HepG2 (cell line): ENCODE measurements at regions not wholly inside any gene's neighbourhood (a gene's known extent, or its start where the extent isn't known, plus 50 kb on each side); places are given as distances from the start of the nearest gene placed in this dataset.

ENCODE experiments used
- ADNP ChIP-seq: sonication (generic); formaldehyde crosslinking; IDR thresholded peaks from 2 replicates; pipeline ENCODE4 v1.4.0; 2020; ENCODE audit warnings: missing genetic modification reagents
- AFF4 ChIP-seq: sonication (generic); formaldehyde crosslinking; IDR thresholded peaks from 2 replicates; pipeline ENCODE4 v1.4.0; 2020; ENCODE audit warnings: missing genetic modification reagents
- ATF3 ChIP-seq: sonication (generic); formaldehyde crosslinking; IDR thresholded peaks from 2 replicates; pipeline ENCODE4 v1.4.0; 2020; ENCODE audit warnings: missing genetic modification reagents
- CTCF ChIP-seq: sonication (generic); formaldehyde crosslinking; IDR thresholded peaks from 2 replicates; pipeline ENCODE4 v1.5.0; 2020; ENCODE audit warnings: mild to moderate bottlenecking, missing genetic modification reagents, moderate library complexity
- MAX ChIP-seq: IDR thresholded peaks from 2 replicates; pipeline ENCODE4 v1.6.1; 2012; ENCODE audit warnings: inconsistent platforms
- MTA1 ChIP-seq: sonication (generic); formaldehyde crosslinking; IDR thresholded peaks from 2 replicates; pipeline ENCODE4 v1.4.0; 2020; ENCODE audit warnings: missing genetic modification reagents, mild to moderate bottlenecking, borderline replicate concordance
- POLR2AphosphoS5 ChIP-seq: IDR thresholded peaks from 2 replicates; pipeline ENCODE4 v1.6.1; 2012; ENCODE audit warnings: low read depth, low read length
- TMF1 ChIP-seq: sonication (generic); formaldehyde crosslinking; IDR thresholded peaks from 2 replicates; pipeline ENCODE4 v1.8.1; 2022; ENCODE audit warnings: low read depth, missing genetic modification reagents
- ZNF121 ChIP-seq: sonication (generic); formaldehyde crosslinking; IDR thresholded peaks from 2 replicates; pipeline ENCODE4 v1.5.0; 2020; ENCODE audit warnings: mild to moderate bottlenecking, missing genetic modification reagents
- ZNF710 ChIP-seq: sonication (generic); formaldehyde crosslinking; IDR thresholded peaks from 2 replicates; pipeline ENCODE4 v1.5.0; 2020; ENCODE audit warnings: mild to moderate bottlenecking, missing genetic modification reagents, borderline replicate concordance

GRCh38 chr3:143184099-143184498 lies 64.5 kb downstream of the CHST2 start:
- TF ChIP-seq CTCF (no peak), MAX (no peak), ZNF121 (CRISPR knock-in tag) (no peak), MTA1 (CRISPR knock-in tag) (no peak), ATF3 (CRISPR knock-in tag) (no peak), AFF4 (CRISPR knock-in tag) (no peak), TMF1 (CRISPR knock-in tag) (no peak), POLR2AphosphoS5 (no peak), ZNF710 (CRISPR knock-in tag) (no peak), ADNP (CRISPR knock-in tag) (no peak)
